ENCODE measurements at regions not wholly inside any gene's neighbourhood (a gene's known extent, or its start where the extent isn't known, plus 50 kb on each side); places are given as distances from the start of the nearest gene placed in this dataset.

DNA sequence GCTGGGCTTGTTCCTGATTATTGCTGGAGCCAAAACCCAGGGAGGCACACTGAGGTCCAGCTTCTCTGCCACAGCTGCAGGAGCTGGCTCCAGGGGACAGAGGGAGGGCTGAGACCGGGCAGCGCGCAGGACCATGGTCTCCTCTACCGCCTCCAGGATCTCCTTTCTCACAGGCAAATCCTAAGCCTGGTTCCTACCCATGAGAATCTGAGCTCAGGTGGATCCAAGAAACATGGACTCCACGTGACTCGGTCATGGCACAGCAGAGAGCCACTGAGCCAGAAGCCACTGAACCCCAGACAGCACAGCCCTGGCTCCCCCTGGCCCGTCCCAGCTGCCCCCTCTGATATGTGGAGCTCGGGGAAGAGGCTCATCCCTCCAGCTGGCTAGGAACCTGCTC, 653.4 kb upstream of the ID2 start:
- Mint-ChIP-seq H3K27me3 (ENCODE audit: low read depth) (peaks cover 23% of the 10 kb centered on the region), H3K4me3 (no peak overlapping the region), H3K4me1 (peaks cover 7% of the 10 kb centered on the region), H3K27ac (no peak overlapping the region), H3K9me3 (no peaks in the 10 kb centered on the region), H3K36me3 (ENCODE audit: low read depth) (no peaks in the 10 kb centered on the region)
- TF ChIP-seq CTCF (IDR thresholded peaks at IDR 0.05; ENCODE audit: unreplicated experiment in 3 of 3) = no peak

DNA sequence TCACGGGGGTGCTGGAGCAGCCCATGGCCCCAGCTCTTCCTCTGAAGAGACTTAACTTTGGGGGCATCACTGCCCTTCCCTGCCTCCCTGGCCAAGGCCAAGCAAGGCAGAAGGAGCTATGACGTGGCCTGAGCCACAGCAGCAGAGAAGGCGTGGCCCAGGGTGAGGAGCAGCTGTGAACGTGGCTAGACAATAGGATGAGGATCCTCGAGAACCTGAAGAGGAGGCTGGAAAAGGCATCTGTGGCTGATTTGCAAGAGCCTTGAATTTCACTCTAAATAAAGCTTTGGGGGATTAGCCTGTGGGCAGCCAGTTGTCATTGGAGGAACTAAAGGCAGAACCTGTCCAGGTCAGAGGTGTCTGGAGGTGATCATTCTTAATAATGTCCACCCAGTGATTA, 652.9 kb upstream of the ID2 start:
- Mint-ChIP-seq H3K27ac (no peak overlapping the region), H3K36me3 (ENCODE audit: low read depth) (no peaks in the 10 kb centered on the region), H3K9me3 (no peaks in the 10 kb centered on the region), H3K4me1 (peaks cover 7% of the 10 kb centered on the region), H3K27me3 (ENCODE audit: low read depth) (peaks cover 24% of the 10 kb centered on the region), H3K4me3 (no peak overlapping the region)
- TF ChIP-seq CTCF (IDR thresholded peaks at IDR 0.05; ENCODE audit: unreplicated experiment in 3 of 3) = no peak

- H3K27me3 Mint-ChIP-seq (ENCODE audit: low read depth) = peaks cover 20% of the 10 kb centered on the region
- TF ChIP-seq CTCF (IDR thresholded peaks at IDR 0.05; ENCODE audit: unreplicated experiment in 3 of 3) = no peak
- peaks cover 7% of the 10 kb centered on the region for H3K4me1 Mint-ChIP-seq
- H3K27ac Mint-ChIP-seq = no peak overlapping the region
- no peaks in the 10 kb centered on the region for H3K36me3 Mint-ChIP-seq (ENCODE audit: low read depth)
- H3K9me3 Mint-ChIP-seq = no peaks in the 10 kb centered on the region
- H3K4me3 Mint-ChIP-seq = no peak overlapping the region
Observed at GRCh38 chr2:8030573-8031303, 651.1 kb upstream of the ID2 start.

DNA sequence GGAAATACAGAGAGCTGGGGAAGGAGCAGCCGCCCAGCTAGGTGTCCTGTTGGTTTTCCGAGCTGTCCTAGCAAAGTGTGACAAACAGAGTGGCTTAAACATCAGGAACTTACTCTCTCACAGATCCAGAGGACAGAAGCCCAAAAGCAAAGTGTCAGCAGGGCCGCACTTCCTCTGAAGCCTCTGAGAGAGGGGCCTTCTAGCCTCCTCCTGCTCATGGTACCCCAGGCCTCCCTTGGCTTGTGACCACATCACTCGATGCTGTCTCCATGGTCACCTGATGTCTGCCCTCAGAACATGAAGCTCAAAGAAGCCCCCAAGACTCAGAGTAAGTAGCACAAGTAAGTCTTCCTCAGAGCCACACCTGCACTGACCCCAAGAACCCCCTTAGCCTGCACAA, 650.5 kb upstream of the ID2 start:
- Mint-ChIP-seq H3K4me3 (no peak overlapping the region), H3K36me3 (ENCODE audit: low read depth) (no peaks in the 10 kb centered on the region), H3K9me3 (no peaks in the 10 kb centered on the region), H3K27me3 (ENCODE audit: low read depth) (peaks cover 15% of the 10 kb centered on the region), H3K27ac (no peak overlapping the region), H3K4me1 (peaks cover 7% of the 10 kb centered on the region)
- no peak for TF ChIP-seq CTCF (IDR thresholded peaks at IDR 0.05; ENCODE audit: unreplicated experiment in 3 of 3)

DNA sequence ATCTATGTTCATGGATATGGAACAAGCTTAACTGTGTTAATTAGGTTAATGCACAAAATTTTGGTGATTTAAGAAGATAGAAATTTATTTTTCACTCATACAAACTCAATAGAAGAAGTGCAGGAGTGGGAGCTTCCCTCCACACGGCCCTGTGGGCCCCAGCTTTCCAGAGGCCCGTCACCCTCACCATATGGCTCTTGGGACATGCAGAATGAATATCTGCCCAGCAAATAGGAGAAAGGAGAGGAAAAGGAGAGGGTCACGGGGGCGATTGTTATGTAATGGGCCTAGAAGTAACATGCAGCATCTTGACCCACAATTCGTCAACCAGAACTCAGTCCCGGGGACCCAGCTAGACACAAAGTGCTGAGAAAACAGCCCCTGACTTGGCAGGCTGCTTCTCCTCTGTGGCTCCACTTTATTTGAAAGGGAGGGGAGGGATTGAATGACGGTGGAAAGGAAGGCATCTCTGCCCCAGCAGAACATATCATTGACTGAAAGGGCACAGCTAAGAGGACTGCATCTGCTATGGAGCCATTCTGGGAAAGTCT, 648.2 kb upstream of the ID2 start:
- no peak for TF ChIP-seq CTCF (IDR thresholded peaks at IDR 0.05; ENCODE audit: unreplicated experiment in 3 of 3)
- no peak overlapping the region for H3K27ac Mint-ChIP-seq
- H3K9me3 Mint-ChIP-seq = no peaks in the 10 kb centered on the region
- H3K27me3 Mint-ChIP-seq (ENCODE audit: low read depth) = peaks cover 4% of the 10 kb centered on the region
- no peaks in the 10 kb centered on the region for H3K36me3 Mint-ChIP-seq (ENCODE audit: low read depth)
- no peak overlapping the region for H3K4me3 Mint-ChIP-seq
- H3K4me1 Mint-ChIP-seq = peaks cover 7% of the 10 kb centered on the region

- H3K9me3 Mint-ChIP-seq = peaks cover 7% of the 10 kb centered on the region
- H3K27ac Mint-ChIP-seq = no peak overlapping the region
- TF ChIP-seq CTCF (IDR thresholded peaks at IDR 0.05; ENCODE audit: unreplicated experiment in 3 of 3) = no peak
- peaks cover 4% of the 10 kb centered on the region for H3K27me3 Mint-ChIP-seq (ENCODE audit: low read depth)
- H3K4me3 Mint-ChIP-seq = no peak overlapping the region
- no peaks in the 10 kb centered on the region for H3K36me3 Mint-ChIP-seq (ENCODE audit: low read depth)
- H3K4me1 Mint-ChIP-seq = peaks cover 6% of the 10 kb centered on the region
Observed at GRCh38 chr2:8036366-8036765, 645.5 kb upstream of the ID2 start.

Data from nephron (organoid).